HG03175 (cell line): ENCODE measurements at regions not wholly inside any gene's neighbourhood (a gene's known extent, or its start where the extent isn't known, plus 50 kb on each side); places are given as distances from the start of the nearest gene placed in this dataset.

Source experiments
- ATAC-seq: cut with Tn5 transposase; IDR thresholded peaks from one replicate; pipeline ENCODE4 v1.9.1; 2021; ENCODE audit warnings: mild to moderate bottlenecking, moderate library complexity; ENCODE audit not compliant: unreplicated experiment

DNA sequence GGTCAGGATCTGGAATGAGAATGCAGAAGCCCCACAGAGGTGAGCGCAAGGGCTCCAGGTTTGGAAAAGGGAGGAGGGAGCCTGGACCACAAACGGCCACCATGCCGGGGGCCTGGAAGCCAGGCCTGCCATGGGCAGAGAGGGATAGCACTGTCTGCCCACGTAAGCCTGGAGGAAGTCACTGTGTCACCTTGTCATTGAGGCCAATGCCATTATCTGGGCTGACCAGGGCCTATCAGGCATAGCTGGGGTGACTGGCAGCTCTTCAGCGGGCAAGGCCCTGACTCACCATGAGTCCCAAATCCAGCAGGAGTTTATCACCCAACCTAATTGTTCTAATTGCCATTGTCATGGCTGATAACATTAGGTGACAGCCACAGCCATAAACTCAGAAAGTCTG, 84.6 kb downstream of the MATN1 start:
- ATAC-seq, result no peak

DNA sequence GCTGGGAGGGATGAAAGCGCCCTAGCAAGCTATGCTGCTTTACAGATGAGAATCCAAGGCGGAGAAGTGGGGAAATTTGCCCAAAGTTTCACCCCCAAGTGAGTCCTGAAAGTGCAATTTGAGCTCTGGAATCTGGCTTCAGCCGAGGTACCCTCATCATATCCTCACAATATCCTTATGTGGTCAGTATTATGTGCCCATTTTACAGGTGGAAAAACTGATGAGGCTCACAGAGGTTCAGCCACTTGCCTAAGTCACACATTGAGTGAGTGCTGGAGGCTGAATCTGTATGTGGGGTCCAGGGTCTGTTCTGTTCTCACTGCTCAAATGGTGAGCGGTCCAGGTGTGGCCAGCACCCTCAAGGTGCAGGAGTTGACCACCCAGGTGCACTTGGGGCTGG, 85.3 kb downstream of the MATN1 start:
- no peak for ATAC-seq

- ATAC-seq, result no peak
Measured at GRCh38 chr1:30637183-30637980, 86.0 kb downstream of the MATN1 start.

DNA sequence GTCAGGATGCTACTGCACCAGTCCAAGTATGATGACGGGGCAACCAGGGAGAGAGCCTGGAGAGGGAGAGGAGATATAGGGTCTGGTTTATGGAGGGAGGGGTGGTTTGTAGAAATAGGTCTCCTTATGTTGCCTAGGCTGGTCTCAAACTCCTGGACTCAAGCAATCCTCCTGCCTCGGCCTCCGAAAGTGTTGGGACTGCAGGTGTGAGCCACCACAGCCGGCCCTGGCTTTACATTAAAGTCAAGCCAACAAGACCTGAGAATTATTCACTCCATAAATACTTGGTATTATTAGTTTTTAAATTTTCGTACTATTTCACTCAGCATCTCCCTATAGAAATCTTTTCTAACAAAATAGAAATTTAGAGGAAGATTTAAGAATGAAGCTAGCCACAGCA, 86.8 kb downstream of the MATN1 start:
- ATAC-seq, result no peak

DNA sequence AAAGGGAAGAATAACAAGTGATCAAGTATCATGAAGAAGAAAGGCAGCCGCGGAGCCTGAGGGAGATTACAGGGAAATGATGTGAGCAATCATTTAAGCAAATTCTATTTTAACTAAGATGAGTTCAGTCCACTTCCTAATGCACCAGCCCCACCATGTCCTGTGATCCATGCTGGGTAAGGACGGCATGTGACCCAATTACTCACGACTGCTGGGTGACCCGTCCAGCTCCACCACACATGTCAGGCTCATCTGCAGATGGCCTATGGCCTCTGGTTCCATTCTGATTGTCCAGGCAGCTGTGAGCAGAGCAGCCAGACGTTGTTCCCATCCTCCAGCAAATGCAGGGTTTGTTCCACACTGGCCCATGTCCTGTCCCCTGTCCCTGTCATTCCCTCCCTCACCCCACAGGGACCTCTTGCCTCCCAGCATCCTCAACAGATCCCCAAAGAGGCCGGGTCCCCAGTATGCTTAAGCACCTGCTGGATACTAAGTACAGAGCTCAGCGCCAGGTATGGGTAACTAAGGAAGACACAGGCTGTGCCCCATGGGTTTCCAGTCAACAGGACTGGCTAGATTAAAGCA, 87.9 kb downstream of the MATN1 start:
- ATAC-seq, result no peak

GRCh38 chr1:30634507-30634906, 88.9 kb downstream of the MATN1 start:
- ATAC-seq, result no peak

DNA sequence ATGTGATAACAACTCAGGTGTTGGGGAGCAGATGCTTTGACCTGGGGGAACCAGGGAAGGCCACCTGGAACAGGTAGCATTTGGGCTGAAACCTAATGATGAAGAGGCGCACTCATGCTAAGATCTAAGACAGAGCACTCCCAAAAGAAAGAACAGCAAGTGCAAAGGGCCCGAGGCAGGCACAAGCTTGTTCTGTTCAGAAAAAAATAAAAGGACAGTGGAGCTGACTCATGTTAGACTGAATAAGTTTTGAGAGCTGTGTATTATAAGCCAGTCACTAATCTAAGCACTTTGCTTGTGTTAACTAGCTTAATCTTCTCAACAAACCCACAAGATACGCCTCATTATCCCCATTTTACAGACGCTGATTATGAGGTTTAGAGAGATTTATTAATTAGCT, 90.1 kb downstream of the MATN1 start:
- no peak for ATAC-seq

DNA sequence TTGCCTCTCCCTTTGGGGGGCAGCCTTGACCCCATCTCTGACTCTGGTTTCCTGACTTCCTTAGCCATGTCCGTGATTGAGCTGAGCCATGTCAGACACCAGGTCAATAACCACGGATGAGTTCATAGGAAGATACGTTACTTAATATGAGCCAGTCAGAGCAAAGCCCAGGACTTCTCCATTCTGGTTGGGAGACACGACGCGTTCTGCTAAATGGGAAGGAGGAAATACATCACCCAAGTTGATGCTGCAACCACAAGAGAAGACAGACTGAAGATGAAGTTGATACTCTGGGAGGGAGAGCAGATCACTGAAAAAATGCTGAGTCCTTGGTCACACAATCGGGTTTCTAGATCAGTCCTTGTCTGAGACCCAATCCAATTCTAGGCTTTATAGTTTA, 90.9 kb downstream of the MATN1 start:
- no peak for ATAC-seq

DNA sequence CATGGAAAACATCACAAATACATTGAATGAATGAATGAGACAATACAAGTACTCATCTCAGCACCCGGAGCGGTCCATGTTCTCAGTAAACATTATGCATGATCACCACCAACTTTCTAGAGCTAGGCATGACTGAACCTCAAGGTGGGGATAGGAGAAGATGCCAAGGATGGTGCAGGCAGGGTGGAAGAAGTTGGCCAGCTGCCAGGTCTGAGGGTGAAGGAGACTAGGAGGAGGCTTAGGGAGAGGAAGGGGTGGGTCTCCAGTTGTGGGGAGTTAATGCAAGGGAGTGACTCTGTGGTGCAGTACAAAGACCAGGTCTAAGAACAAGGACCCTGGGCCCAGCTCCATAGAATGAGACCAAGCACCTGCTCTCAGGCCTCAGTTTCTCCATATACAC, 91.7 kb downstream of the MATN1 start:
- ATAC-seq, result no peak

GRCh38 chr1:30629501-30629900, 93.9 kb downstream of the MATN1 start:
- ATAC-seq, result no peak

GRCh38 chr1:30627994-30628393, 95.4 kb downstream of the MATN1 start:
- no peak for ATAC-seq

GRCh38 chr1:30627206-30627605, 96.2 kb downstream of the MATN1 start:
- no peak for ATAC-seq

DNA sequence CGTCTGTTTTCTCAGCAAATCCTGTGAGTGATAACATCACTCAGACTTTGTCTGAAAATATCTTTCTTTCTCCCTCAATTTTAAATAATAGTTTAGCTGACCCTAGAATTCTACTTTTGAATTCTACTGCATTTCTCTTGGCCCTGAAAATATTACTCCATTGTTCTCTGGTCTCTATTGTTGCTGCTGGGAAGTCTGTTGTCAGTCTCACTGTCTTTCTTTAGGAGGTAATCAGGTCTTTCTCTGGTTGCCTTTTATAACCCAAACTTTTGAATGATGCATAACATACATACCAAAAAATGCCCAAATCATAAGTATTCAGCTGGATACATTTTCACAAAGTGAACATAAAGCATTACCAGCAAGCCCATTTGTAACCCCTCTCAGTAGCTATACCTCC, 100.0 kb downstream of the MATN1 start:
- ATAC-seq, result no peak

GRCh38 chr1:30619619-30620018, 103.8 kb downstream of the MATN1 start:
- ATAC-seq, result no peak

DNA sequence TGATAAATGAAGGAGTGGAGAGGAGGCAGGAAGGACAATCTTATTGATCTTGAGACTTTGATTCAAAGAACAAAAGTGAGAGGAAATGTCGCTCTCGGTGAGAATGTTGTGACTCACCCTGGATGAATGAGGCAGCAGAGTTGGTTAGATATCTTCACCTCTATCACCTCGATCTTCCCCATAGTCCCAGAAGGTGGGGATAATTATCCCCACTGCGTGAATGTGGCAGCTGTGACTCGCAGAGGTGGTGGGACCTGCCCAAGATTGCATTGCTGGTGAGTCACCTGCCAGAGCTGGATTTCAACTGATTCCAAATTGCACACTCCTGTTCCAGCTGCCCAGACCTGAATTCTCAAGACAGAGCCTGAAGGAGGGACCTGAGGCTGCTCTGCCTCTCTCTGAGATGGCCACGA, 105.0 kb downstream of the MATN1 start:
- ATAC-seq, result no peak

- no peak for ATAC-seq
Measured at GRCh38 chr1:30616759-30617158, 106.6 kb downstream of the MATN1 start.

- no peak for ATAC-seq
Measured at GRCh38 chr1:30615816-30616590, 107.4 kb downstream of the MATN1 start.

DNA sequence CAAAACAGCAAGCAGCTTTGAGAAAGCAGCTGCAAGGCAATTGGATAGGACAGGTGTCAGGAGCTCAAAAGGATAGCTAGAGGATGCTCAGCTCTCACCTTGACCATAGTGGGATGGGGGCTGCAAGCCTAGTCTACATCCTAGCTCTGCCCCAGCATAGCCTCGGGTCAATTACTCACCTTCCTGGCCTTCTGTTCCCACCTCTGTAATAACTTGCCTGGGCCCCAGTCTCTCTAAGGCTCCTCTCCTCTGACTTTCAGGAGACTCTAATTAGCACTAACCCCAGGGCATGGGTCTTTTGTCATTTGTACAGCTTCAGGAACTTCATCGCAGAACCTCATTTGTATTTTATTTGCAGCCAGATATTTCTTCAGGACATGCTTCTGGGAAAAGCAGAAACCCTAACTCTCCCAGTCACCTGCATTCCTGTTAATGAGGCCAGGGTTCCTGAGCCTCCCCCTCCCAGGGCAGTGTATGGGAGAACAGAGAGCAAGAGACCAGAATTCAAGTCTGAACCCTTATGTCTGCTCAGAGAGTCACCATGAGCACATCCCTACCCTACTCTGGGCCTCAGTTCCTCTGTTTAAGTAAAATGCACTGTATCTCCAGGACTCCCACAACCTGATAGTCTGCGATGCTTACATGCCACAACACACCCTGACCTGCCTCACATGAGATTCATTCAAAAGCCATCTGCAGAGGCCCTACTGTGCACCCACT, 108.1 kb downstream of the MATN1 start:
- no peak for ATAC-seq

DNA sequence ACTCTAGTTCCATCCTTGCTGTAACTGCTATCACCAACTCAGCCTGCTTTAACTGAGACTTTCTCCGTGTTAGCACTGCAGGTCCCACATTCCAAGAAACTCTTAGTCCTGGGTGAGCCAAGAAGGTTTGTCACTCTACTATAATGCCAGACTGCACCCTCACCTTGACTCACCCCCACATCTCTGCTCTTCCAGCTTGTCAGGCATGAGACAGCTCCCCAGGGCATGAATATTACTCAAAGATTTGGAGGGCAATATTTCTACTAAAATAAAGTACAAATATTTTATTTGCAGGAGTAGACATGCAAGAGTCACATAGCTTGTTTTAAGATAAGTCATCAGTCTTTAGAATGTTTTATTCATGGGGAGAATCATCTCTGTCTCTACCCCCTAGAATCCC, 110.2 kb downstream of the MATN1 start:
- ATAC-seq, result no peak

- ATAC-seq, result no peak
Measured at GRCh38 chr1:30612536-30613065, 110.8 kb downstream of the MATN1 start.

DNA sequence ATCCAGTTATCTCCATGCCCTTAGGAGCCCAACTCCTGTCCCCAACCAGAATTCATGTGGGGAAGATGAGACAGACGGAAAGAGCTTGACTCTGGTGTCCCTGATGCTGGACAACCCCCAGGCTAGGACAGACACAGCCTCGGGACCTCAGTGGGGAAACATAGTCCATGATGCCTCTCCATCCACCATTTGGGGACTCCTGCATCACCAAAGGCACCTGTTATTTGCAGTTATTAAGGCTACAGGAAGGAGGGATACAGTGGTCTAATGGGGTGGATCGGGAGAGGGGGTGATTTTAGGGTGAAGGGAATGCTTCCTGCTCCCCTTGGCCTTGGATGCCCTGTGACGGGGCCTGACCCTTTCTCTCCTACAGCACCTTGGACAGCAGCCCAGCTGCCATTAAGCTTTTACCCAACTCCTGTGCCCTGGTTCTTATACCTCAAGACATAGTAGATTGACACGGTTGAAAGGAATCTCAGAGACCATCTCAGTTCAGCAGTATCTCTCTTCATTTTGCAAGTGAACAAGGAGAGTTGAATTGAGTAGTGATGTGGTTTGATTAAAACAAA, 111.6 kb downstream of the MATN1 start:
- ATAC-seq, result no peak
